Upper lobe of left lung (tissue), 4 donors: ENCODE measurements at regions not wholly inside any gene's neighbourhood (a gene's known extent, or its start where the extent isn't known, plus 50 kb on each side); places are given as distances from the start of the nearest gene placed in this dataset.

Source experiments
- CTCF ChIP-seq, 6 experiments: fragments of 450-650 bp in 4 of 6; fragments of 200-600 bp in 2 of 6; sonication (generic) in 2 of 6; IDR thresholded peaks; one replicate each; pipeline ENCODE4 v1.5.1; 2016 to 2019; ENCODE audit warnings: antibody characterized with exemption in 6 of 6
- EP300 ChIP-seq, 4 donors: sonication (generic); formaldehyde crosslinking; IDR thresholded peaks; one replicate each; pipeline ENCODE4 v1.5.1; 2017; ENCODE audit warnings: antibody characterized with exemption in 4 of 4, control low read depth in 2 of 4
- POLR2A ChIP-seq, 4 donors: fragments of 450-650 bp; IDR thresholded peaks; one replicate each; pipeline ENCODE4 v1.5.1; 2016 to 2017; ENCODE audit warnings: antibody characterized with exemption in 4 of 4, mild to moderate bottlenecking in 2 of 4
- POLR2AphosphoS5 ChIP-seq, 2 donors: sonication (generic); formaldehyde crosslinking; IDR thresholded peaks; one replicate each; pipeline ENCODE4 v1.5.1; 2017; ENCODE audit warnings: antibody characterized with exemption in 2 of 2

GRCh38 chr12:74820324-74820723 lies 282.7 kb downstream of the ATXN7L3B start:
- TF ChIP-seq CTCF (IDR thresholded peaks at IDR 0.05) = no peak
- TF ChIP-seq POLR2A (IDR thresholded peaks at IDR 0.05) = no peak
- TF ChIP-seq EP300 (IDR thresholded peaks at IDR 0.05) = no peak
- no peak for TF ChIP-seq POLR2AphosphoS5 (IDR thresholded peaks at IDR 0.05)
